DND-41 (cell line): ENCODE measurements at regions not wholly inside any gene's neighbourhood (a gene's known extent, or its start where the extent isn't known, plus 50 kb on each side); places are given as distances from the start of the nearest gene placed in this dataset.

Source experiments
- CTCF ChIP-seq: IDR thresholded peaks from 2 replicates; pipeline ENCODE4 v1.5.1; 2012; ENCODE audit warnings: borderline replicate concordance, low read length, moderate library complexity, mild to moderate bottlenecking; ENCODE audit not compliant: poor library complexity, severe bottlenecking; ENCODE audit errors: extremely low read depth
- EZH2 ChIP-seq: IDR thresholded peaks from 3 replicates; pipeline ENCODE4 v1.6.1; 2012; ENCODE audit warnings: borderline replicate concordance, low read depth, mild to moderate bottlenecking, moderate library complexity, low read length, inconsistent platforms; ENCODE audit not compliant: severe bottlenecking

GRCh38 chr9:18058564-18059442 lies 415.1 kb upstream of the ADAMTSL1 start:
- TF ChIP-seq CTCF (no peak), EZH2 (no peak)
